ENCODE measurements at regions not wholly inside any gene's neighbourhood (a gene's known extent, or its start where the extent isn't known, plus 50 kb on each side); places are given as distances from the start of the nearest gene placed in this dataset.
"Not testable (repeated sequence)": the region's sequence is repeated elsewhere in the genome, so short reads cannot be mapped to it uniquely, and the experiment has no call there.

GRCh38 chr5:116872486-116872885 lies 297.9 kb upstream of the SEMA6A start:
- H3K4me3 ChIP-seq (ENCODE audit: low read depth, low read length), result no peak overlapping the region
- TF ChIP-seq CTCF (IDR thresholded peaks at IDR 0.05; ENCODE audit: low read depth, low read length), result no peak

- not testable (repeated sequence) for H3K4me3 ChIP-seq (ENCODE audit: low read depth, low read length)
Observed at GRCh38 chr5:116867825-116868224, 293.2 kb upstream of the SEMA6A start.

- no peak for TF ChIP-seq CTCF (IDR thresholded peaks at IDR 0.05; ENCODE audit: low read depth, low read length)
- no peak overlapping the region for H3K4me3 ChIP-seq (ENCODE audit: low read depth, low read length)
Observed at GRCh38 chr5:116865651-116866050, 291.0 kb upstream of the SEMA6A start.

- no peak overlapping the region for H3K4me3 ChIP-seq (ENCODE audit: low read depth, low read length)
- no peak for TF ChIP-seq CTCF (IDR thresholded peaks at IDR 0.05; ENCODE audit: low read depth, low read length)
Observed at GRCh38 chr5:116864838-116865190, 290.2 kb upstream of the SEMA6A start.

- no peak overlapping the region for H3K4me3 ChIP-seq (ENCODE audit: low read depth, low read length)
- no peak for TF ChIP-seq CTCF (IDR thresholded peaks at IDR 0.05; ENCODE audit: low read depth, low read length)
Observed at GRCh38 chr5:116864157-116864837, 289.7 kb upstream of the SEMA6A start.

- H3K4me3 ChIP-seq (ENCODE audit: low read depth, low read length), result no peak overlapping the region
- no peak for TF ChIP-seq CTCF (IDR thresholded peaks at IDR 0.05; ENCODE audit: low read depth, low read length)
Observed at GRCh38 chr5:116862632-116863455, 288.2 kb upstream of the SEMA6A start.

GRCh38 chr5:116861666-116862065 lies 287.0 kb upstream of the SEMA6A start:
- TF ChIP-seq CTCF (IDR thresholded peaks at IDR 0.05; ENCODE audit: low read depth, low read length), result no peak
- no peak overlapping the region for H3K4me3 ChIP-seq (ENCODE audit: low read depth, low read length)

Measured in WI38 (cell line).